ENCODE measurements at regions not wholly inside any gene's neighbourhood (a gene's known extent, or its start where the extent isn't known, plus 50 kb on each side); places are given as distances from the start of the nearest gene placed in this dataset.

- no peak for DNase-seq
Observed at GRCh38 chr5:119792161-119792799, 162.9 kb downstream of the FAM170A start.

DNA sequence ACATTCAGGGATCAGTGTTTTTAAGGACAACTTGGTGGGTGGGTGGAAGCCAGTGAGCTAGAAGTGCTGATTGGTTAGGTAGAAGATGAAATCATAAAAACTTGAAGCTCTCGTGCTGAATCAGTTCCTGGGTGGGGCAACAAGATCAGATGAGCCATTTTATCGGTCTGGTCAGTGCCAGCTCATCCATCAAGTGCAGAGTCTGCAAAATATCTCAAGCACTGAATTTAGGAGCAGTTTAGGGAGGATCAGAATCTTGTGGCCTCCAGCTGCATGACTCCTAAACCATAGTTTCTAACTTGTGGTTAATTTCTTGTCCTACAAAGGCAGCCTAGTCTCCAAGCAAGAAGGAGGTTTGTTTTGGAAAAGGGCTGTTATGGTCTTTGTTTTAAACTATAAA lies 166.4 kb downstream of the FAM170A start:
- no peak for DNase-seq

- no peak for DNase-seq
Observed at GRCh38 chr5:119801570-119801969, 172.2 kb downstream of the FAM170A start.

DNA sequence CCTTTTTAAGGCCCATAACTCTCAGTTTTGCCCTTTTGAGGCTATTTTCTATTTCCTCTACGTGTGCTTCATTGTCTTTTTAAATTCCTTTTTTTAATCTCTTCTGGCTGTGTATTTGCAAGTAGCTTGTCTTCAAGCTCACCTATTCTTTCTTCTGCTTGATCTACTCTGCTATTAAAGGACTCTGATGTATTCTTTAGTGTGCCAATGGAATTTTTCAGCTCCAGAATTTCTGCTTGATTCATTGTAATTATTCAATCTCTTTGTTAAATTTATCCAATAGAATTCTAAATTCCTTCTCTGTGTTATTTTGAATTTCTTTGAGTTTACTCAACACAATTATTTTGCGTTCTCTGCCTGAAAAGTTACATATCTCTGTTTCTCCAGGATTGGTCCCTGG lies 178.7 kb downstream of the FAM170A start:
- no peak for DNase-seq

GRCh38 chr5:119808474-119808873 lies 179.1 kb downstream of the FAM170A start:
- DNase-seq, result no peak

GRCh38 chr5:119810217-119810616 lies 180.9 kb downstream of the FAM170A start:
- DNase-seq, result no peak

DNA sequence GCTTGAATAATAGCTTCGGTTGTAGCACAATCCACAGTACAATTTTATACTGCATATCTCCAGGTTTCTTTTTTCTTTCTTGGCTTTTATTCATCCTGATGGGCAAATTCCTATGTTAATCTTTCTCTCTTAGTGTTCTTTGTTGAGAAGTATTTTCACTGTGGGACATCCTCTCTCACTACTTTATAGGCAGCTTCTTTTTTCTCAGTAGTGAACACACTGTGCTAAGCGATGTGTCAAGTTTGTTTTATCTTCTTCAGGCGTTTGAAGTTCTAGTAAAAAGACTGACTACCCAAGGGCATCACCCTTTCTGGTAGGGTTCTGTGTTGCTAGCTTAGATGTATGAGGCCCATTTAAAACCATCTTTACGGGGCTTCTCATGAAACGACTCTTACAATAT lies 182.1 kb downstream of the FAM170A start:
- no peak for DNase-seq

GRCh38 chr5:119814655-119815054 lies 185.3 kb downstream of the FAM170A start:
- no peak for DNase-seq

GRCh38 chr5:119816055-119816454 lies 186.7 kb downstream of the FAM170A start:
- DNase-seq, result no peak

DNA sequence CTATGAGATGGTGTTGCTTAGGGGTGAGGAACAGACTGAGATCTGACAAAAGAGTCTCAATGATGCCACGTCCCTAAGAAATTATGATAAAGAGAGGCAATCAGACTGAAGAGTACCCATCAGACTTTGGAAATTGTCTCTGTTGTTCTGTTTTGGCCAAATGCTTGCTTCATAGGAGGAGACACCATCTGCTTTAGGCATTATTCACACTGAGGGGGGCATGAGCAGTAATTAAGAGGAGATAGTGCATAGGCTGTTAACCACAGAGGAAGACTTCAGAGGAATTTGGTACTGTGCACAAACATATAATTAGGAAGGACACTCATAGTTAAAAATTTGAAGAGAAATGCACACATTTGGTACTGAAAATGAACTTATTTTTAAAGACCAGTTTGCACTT lies 190.7 kb downstream of the FAM170A start:
- no peak for DNase-seq

GRCh38 chr5:119820608-119821007 lies 191.2 kb downstream of the FAM170A start:
- no peak for DNase-seq

- no peak for DNase-seq
Observed at GRCh38 chr5:119828541-119828940, 199.2 kb downstream of the FAM170A start.

- DNase-seq, result no peak
Observed at GRCh38 chr5:119829341-119829740, 200.0 kb downstream of the FAM170A start.

DNA sequence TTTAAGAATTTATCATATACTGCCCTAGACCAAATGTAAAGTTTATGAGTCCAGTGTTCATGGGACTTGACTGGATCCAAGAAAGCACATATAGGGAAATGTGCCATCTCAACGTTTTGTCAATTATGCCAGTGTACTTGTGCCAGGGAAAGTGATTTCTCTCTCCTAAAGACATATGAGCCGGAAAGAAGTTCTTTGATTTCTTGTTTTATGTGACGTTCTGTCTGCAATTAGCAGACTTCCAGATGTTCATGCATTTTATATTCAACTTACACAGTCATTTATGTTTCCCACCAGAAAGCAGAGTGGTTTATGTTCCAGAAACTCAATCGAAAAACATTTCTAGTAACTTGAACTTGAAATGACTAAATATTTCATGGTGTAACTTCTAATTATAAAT lies 203.8 kb downstream of the FAM170A start:
- no peak for DNase-seq

DNA sequence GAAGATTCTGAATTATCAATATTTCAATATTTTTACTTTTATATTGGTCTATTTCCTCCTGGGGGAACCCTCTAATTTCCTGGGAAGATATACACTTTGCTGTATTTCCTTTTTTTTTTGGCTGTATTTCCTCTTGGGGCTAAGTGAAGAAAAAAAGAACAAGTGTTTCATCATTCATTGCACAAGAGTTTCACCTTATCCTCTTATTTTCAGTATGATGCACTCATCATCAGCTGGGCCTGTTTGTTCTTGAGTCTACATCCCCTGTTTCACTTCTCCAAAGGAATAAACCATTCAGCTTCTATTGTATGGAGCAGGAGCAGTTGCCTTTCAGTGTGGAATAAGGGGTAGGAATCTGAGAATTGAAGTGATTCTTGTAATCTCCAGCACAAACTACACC lies 210.8 kb downstream of the FAM170A start:
- no peak for DNase-seq

DNA sequence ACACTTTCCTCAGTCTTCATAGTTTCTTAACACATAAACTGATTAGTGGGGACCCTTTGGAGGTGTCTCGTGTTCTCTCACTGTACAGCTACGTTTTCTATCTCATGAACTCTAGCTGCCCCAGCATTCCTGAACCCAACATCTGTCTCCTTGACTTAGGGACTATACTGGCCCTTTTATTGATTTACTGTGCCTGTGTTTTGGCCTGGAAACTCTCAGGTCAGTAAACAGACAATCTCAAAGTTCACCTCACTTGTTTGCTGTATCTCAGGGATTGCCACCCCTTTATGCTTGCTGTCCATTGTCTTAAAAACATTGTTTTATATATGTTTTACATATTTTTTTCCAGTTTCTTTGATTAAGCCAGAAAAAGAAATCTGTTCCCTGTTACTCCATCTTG lies 222.8 kb downstream of the FAM170A start:
- no peak for DNase-seq

DNA sequence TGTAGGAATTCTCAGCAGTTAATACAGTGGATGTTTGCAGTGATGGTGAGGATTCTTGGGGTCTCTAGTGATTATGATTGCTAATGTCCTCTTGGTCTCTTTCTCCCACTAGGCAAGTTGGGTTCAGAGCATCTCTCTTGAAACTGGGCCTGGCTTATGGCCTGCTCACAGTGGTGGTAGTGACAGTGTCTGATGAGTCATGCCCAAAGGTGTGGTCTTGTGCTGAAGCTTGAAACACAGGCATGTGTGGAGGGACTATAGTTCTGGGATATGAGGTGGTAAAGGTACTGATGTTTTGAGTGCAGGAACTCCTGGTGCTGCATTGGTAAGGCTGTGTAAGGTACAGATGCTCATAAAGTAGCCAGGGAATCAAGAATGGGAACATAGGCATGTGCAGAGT lies 231.1 kb downstream of the FAM170A start:
- no peak for DNase-seq

DNA sequence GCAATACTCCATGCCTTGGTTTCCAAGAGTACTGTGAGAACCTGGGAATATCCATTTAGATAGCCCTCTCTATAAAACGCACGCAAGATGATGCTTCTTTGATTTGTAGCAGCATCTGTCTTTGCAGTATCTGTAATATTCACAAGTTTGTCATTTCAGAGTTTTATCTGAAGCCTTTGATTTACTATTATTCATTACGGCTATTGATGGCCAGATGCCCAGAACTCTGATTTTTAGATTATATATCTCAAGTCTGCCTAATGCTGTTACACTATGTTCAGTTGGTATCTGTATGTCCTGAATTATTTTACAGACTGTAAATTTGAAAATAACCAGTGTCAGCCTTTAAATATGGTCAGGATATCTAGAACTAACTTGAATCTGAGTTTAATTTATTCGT lies 233.3 kb downstream of the FAM170A start:
- DNase-seq, result no peak

DNA sequence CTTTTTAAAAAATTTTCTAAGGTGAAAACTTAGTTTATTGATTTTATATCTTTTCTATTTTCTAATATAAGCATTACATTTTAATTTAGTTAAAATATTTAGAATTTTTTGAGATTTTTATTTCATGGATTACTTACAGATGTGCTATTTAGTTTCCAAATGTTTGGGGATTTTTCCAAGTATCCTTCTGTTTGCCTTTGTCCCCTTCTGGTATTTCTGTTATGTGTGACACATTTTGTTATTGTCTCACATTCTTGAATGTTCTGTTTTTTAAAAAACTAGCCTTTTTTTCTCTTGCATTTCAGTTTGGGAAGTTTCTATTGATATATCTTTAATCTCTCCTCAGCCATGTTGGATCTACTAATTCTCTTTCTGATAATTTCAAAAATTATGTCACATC lies 234.9 kb downstream of the FAM170A start:
- no peak for DNase-seq

DNA sequence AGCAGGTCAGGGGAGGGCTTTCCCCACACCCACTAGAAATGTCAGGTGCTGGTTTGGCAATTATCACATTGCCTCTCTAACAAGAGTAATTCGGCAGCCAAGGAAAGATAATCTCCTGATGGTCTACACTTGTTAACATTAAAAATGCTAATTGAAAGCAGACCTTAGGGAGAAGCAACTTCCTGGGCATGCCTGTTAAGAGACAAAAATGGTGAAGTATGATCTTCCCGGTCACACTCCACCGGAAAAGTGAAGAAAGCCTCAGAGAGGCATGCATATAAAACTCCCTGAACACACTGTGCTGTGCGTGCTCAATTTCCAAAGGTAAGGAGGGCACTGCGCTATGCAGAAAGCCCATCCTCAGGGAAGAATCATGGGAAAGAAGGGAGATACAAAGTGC lies 244.3 kb downstream of the FAM170A start:
- no peak for DNase-seq

- DNase-seq, result no peak
Observed at GRCh38 chr5:119876522-119876921, 247.2 kb downstream of the FAM170A start.

DNA sequence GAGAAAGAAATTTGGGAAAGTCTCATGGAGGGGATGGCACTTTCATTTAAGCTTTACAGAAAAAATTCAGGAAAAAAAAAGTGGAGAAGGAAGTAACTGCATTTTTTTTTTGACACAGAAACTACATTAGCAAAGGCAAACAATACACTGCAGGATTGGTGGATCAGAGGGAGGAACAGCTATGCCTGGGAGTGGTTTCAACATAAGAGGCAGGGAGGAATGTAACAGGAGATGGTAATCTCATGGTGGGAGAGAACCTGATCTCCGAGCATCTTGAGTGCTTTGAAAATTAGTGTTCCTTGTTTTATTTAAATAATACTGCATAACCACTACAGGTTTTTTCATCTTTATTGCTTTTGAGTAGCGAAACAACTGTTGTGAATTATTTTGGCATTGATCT lies 249.4 kb downstream of the FAM170A start:
- DNase-seq, result no peak

GRCh38 chr5:119879446-119879845 lies 250.1 kb downstream of the FAM170A start:
- no peak for DNase-seq

DNA sequence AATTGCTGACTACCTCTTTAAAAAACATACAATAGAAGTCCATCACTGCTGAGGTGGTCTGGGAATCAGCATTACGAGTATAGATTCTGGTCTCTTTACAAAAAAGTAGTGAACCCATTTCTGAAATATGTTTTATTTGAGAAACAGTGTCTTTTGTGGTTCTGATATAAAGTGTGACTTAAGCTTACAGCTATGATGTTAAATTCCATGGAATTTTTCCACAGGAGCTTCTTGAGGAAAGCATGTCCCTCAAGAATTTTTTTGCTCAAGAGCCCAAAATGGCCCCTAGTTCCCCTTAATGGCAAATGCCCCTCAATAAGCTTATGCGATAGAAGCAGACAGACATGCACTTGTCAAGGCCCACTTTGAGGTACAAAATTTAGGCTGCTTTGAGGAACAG lies 265.7 kb downstream of the FAM170A start:
- DNase-seq, result no peak

- DNase-seq, result no peak
Observed at GRCh38 chr5:119896826-119897536, 267.6 kb downstream of the FAM170A start.
